BE2C (cell line): ENCODE measurements at regions not wholly inside any gene's neighbourhood (a gene's known extent, or its start where the extent isn't known, plus 50 kb on each side); places are given as distances from the start of the nearest gene placed in this dataset.

Experiments used
- DNase-seq: peaks from one replicate; pipeline ENCODE4 v3.0.0-alpha.2; 2020
- H3K27me3 ChIP-seq: fragments of 250-450 bp; sonication (Bioruptor Pico); 2 replicates; pipeline ENCODE4 v1.5.1; 2020; ENCODE audit warnings: mild to moderate bottlenecking
- H3K36me3 ChIP-seq: fragments of 250-450 bp; sonication (Bioruptor Pico); 2 replicates; pipeline ENCODE4 v1.5.1; 2020; ENCODE audit warnings: mild to moderate bottlenecking
- H3K4me1 ChIP-seq: fragments of 250-450 bp; sonication (Bioruptor Pico); 2 replicates; pipeline ENCODE4 v1.5.1; 2020
- H3K4me3 ChIP-seq: 2 replicates; pipeline ENCODE4 v1.5.1; 2011; ENCODE audit warnings: low read depth, low read length
- H3K9me3 ChIP-seq: fragments of 250-450 bp; sonication (Bioruptor Pico); 2 replicates; pipeline ENCODE4 v1.5.1; 2020
- TF ChIP-seq, protein P1 (sequence below): IDR thresholded peaks from 2 replicates; pipeline ENCODE4 v1.5.1; 2012; ENCODE audit warnings: mild to moderate bottlenecking, low read depth, low read length

DNA sequence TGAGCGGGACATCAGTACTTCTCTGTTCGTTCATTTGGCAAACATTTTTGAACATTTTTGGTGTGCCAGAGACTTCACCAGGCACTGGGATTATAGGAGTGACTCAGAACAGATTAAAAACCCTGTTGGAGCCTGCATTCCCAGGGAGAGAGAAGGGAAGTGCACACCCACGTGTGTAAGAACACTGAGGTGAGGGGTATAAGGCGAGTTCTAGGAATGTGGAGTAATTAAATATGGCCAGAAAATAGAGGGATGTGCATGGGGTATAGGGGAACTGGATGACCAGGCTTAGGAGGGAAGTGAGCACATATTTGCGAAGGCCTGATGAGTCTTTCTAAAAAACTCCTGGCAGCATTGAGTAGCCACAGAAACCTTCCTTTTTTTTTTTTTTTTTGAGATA lies 401.2 kb upstream of the C2CD4B start:
- Histone ChIP-seq H3K4me1 (no peaks in the 10 kb centered on the region), H3K9me3 (no peaks in the 10 kb centered on the region), H3K36me3 (no peaks in the 10 kb centered on the region), H3K4me3 (no peak overlapping the region), H3K27me3 (no peaks in the 10 kb centered on the region)
- TF ChIP-seq, protein P1, sequence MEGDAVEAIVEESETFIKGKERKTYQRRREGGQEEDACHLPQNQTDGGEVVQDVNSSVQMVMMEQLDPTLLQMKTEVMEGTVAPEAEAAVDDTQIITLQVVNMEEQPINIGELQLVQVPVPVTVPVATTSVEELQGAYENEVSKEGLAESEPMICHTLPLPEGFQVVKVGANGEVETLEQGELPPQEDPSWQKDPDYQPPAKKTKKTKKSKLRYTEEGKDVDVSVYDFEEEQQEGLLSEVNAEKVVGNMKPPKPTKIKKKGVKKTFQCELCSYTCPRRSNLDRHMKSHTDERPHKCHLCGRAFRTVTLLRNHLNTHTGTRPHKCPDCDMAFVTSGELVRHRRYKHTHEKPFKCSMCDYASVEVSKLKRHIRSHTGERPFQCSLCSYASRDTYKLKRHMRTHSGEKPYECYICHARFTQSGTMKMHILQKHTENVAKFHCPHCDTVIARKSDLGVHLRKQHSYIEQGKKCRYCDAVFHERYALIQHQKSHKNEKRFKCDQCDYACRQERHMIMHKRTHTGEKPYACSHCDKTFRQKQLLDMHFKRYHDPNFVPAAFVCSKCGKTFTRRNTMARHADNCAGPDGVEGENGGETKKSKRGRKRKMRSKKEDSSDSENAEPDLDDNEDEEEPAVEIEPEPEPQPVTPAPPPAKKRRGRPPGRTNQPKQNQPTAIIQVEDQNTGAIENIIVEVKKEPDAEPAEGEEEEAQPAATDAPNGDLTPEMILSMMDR = no peak
- DNase-seq = no peak

DNA sequence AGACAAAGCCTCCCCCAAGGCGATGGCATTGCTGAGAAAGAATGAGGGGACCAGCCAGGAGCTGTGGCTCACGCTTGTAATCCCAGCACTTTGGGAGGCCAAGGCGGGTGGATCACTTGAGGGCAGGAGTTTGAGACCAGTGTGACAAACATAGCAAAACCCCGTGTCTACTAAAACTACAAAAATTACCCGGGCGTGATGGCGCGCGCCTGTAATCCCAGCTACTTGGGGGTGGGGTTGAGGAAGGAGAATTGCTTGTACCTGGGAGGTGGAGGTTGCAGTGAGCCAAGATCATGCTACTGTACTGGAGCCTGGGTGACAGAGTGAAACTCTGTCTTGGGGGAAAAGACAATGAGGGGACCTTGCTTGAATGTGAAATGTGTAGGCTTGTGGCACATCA lies 402.4 kb upstream of the C2CD4B start:
- Histone ChIP-seq H3K9me3 (no peaks in the 10 kb centered on the region), H3K4me1 (no peaks in the 10 kb centered on the region), H3K27me3 (no peaks in the 10 kb centered on the region), H3K4me3 (no peak overlapping the region), H3K36me3 (no peaks in the 10 kb centered on the region)
- TF ChIP-seq, protein P1 = no peak
- no peak for DNase-seq

DNA sequence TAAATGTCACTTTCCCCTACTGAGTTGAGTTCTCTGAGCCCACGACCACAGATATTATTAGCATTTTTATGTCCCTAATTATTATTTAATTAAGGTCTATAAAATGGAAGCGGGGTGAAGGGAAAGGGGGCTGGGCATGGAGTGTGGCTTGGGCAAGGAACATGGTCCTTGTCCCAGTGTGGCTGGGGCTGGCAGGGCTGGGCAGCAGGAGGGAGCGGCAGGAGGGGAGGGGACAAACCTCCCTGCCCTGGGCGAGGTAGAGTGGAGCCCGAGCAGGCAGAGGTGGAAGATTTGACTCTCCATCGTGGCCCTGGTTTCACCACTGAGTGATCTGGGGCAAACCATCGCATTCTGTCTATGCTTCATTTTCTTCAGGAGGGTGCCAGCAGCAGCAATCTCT lies 402.9 kb upstream of the C2CD4B start:
- no peaks in the 10 kb centered on the region for H3K36me3 ChIP-seq
- H3K9me3 ChIP-seq = no peaks in the 10 kb centered on the region
- TF ChIP-seq, protein P1 = no peak
- no peaks in the 10 kb centered on the region for H3K27me3 ChIP-seq
- H3K4me3 ChIP-seq = no peak overlapping the region
- no peak for DNase-seq
- no peaks in the 10 kb centered on the region for H3K4me1 ChIP-seq

DNA sequence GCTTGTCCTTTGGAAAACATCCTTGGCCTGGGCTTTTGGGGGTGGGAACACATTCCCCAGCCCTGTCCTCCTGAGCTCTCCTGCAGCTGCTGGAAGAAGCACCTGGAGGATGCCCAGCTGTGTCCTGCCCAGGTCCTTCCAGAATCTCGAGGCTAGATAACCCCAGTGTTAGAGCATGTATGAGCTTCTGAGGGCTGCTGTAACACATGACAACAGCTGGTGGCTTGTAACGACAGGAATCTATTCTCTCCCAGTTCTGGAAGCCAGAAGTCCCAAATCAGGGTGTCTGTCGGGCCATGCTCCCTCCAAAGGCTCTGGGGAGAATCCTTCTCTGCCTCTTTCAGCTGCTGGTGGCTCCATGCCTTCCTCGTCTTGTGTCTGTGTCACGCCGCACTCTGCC lies 403.6 kb upstream of the C2CD4B start:
- no peak for DNase-seq
- Histone ChIP-seq H3K4me3 (no peak overlapping the region), H3K27me3 (no peaks in the 10 kb centered on the region), H3K4me1 (no peaks in the 10 kb centered on the region), H3K36me3 (no peaks in the 10 kb centered on the region), H3K9me3 (no peaks in the 10 kb centered on the region)
- TF ChIP-seq, protein P1 = no peak

DNA sequence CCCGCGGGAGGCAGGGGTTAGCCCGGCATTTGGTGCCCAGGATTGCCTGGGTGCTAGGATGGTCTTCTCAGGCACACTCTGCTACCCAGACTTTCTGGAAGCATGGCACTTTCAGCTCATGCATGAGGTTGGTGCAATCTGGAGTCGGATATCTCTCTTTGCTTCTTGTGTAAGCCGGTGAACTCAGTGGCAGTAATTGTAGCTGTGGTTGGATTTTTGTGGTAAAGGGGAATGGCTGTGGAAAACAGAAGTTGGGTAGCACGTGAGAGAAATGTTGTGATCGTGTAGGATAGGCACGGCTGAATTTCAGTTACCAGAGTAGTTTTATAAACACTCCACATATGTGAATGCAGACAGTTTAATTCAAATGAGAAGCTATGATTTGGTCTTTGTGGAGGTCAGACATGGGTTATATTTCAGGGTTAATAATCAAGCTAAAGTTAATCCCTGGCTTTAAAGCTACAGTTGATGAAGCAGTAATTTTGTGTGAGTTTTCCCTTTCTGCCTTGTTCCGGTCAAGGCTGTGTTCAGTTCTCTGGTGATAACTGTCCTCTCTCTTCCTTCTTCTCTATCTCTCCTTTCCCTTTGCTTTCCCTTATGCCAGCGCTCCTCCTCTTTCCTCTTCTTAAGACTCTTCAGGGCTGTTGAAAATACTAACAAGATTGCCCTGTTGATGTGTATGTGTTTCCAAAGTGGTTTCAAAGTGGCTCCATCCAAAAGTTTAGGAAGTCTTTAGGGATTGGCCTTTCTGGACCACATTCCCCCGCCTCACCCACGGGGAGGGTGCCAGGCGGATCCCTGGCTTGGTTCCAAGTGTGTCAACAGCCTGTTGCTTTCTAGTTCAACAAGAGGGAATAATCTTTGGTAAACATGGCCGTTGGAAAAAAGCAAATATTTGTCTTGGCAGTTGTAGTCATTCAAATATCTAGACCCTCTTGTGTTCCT lies 404.6 kb upstream of the C2CD4B start:
- TF ChIP-seq, protein P1 = no peak
- H3K36me3 ChIP-seq = no peaks in the 10 kb centered on the region
- no peak overlapping the region for H3K4me3 ChIP-seq
- no peaks in the 10 kb centered on the region for H3K4me1 ChIP-seq
- no peaks in the 10 kb centered on the region for H3K27me3 ChIP-seq
- no peaks in the 10 kb centered on the region for H3K9me3 ChIP-seq
- DNase-seq = no peak

DNA sequence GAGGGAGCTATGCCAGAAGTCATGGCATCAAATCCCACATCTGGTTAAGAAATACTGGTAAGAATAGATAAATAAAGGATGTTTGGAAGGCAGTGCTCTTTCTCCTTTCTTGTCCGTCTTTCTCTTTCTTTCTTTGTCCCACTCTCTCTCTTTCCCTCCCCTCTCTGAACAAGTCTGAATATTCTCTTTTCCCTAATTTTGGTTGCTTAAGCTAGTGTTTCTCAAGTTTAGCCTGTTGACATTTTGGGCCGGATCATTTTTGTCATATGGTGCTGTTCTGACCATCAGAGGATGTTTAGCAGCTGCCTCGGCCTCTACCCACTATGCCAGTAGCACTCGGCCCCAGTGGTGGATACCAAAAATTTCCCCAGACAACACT lies 405.3 kb upstream of the C2CD4B start:
- no peaks in the 10 kb centered on the region for H3K27me3 ChIP-seq
- TF ChIP-seq, protein P1 = no peak
- H3K4me1 ChIP-seq = no peaks in the 10 kb centered on the region
- H3K4me3 ChIP-seq = no peak overlapping the region
- no peaks in the 10 kb centered on the region for H3K36me3 ChIP-seq
- no peaks in the 10 kb centered on the region for H3K9me3 ChIP-seq
- DNase-seq = no peak
